GM20000 (cell line): ENCODE measurements at regions not wholly inside any gene's neighbourhood (a gene's known extent, or its start where the extent isn't known, plus 50 kb on each side); places are given as distances from the start of the nearest gene placed in this dataset.

Experiments used
- DNase-seq: peaks from one replicate; pipeline ENCODE4 v3.0.0; 2012; ENCODE audit warnings: low spot score
- CTCF ChIP-seq: IDR thresholded peaks from 2 replicates; pipeline ENCODE4 v1.5.1; 2012; ENCODE audit warnings: mild to moderate bottlenecking, control low read depth; ENCODE audit errors: extremely low read depth, missing control alignments

GRCh38 chr13:81615031-81615430 is 1274.1 kb upstream of the SPRY2 start:
- DNase-seq, result no peak
- TF ChIP-seq CTCF, result no peak

- no peak for DNase-seq
- no peak for TF ChIP-seq CTCF
Measured at GRCh38 chr13:81610644-81611043, 1269.7 kb upstream of the SPRY2 start.

- no peak for TF ChIP-seq CTCF
- DNase-seq, result no peak
Measured at GRCh38 chr13:81609335-81609734, 1268.4 kb upstream of the SPRY2 start.

- no peak for DNase-seq
- no peak for TF ChIP-seq CTCF
Measured at GRCh38 chr13:81606074-81606473, 1265.1 kb upstream of the SPRY2 start.

GRCh38 chr13:81602241-81602640 is 1261.3 kb upstream of the SPRY2 start:
- DNase-seq, result no peak
- no peak for TF ChIP-seq CTCF

- no peak for DNase-seq
- TF ChIP-seq CTCF, result no peak
Measured at GRCh38 chr13:81597101-81597500, 1256.2 kb upstream of the SPRY2 start.

- DNase-seq, result no peak
- no peak for TF ChIP-seq CTCF
Measured at GRCh38 chr13:81596224-81596753, 1255.4 kb upstream of the SPRY2 start.
